Thymus (tissue), 11 donors: ENCODE measurements at regions not wholly inside any gene's neighbourhood (a gene's known extent, or its start where the extent isn't known, plus 50 kb on each side); places are given as distances from the start of the nearest gene placed in this dataset.
"Not testable (repeated sequence)": the region's sequence is repeated elsewhere in the genome, so short reads cannot be mapped to it uniquely, and the experiment has no call there.

Source experiments
- DNase-seq, 9 donors: peaks; one replicate each; pipeline ENCODE4 v3.0.0-alpha.2; 2013; ENCODE audit warnings: low spot score in 9 of 9, low read depth in 6 of 9, missing footprints in 1 of 9
- H3K27ac ChIP-seq, 2 donors: one replicate each; pipeline ENCODE4 v1.5.1; 2013; ENCODE audit warnings: control low read depth in 1 of 2, low read depth in 1 of 2, low read length in 1 of 2, mild to moderate bottlenecking in 1 of 2, moderate library complexity in 1 of 2
- H3K27me3 ChIP-seq, 2 donors: one replicate each; pipeline ENCODE4 v1.5.1; 2013; ENCODE audit warnings: low read length in 1 of 2; ENCODE audit not compliant: control insufficient read depth in 2 of 2, insufficient read depth in 1 of 2
- H3K36me3 ChIP-seq, 2 donors: one replicate each; pipeline ENCODE4 v1.5.1; 2013; ENCODE audit warnings: low read length in 1 of 2, mild to moderate bottlenecking in 1 of 2, moderate library complexity in 1 of 2; ENCODE audit not compliant: control insufficient read depth in 2 of 2, insufficient read depth in 2 of 2
- H3K4me1 ChIP-seq, 2 donors: one replicate each; pipeline ENCODE4 v1.5.1; 2013; ENCODE audit warnings: low read length in 2 of 2; ENCODE audit not compliant: control insufficient read depth in 2 of 2, insufficient read depth in 2 of 2
- H3K4me3 ChIP-seq, 2 donors: one replicate each; pipeline ENCODE4 v1.5.1; 2013; ENCODE audit warnings: low read length in 2 of 2, control low read depth in 1 of 2, mild to moderate bottlenecking in 1 of 2
- H3K9me3 ChIP-seq, 2 donors: one replicate each; pipeline ENCODE4 v1.5.1; 2013; ENCODE audit warnings: low read length in 1 of 2, mild to moderate bottlenecking in 1 of 2; ENCODE audit not compliant: control insufficient read depth in 2 of 2, insufficient read depth in 1 of 2
- WGBS: extraction: QIAGEN DNeasy Blood & Tissue Kit; methylation state at CpG from one replicate; pipeline ENCODE4 v1.1.7; 2013; 5-methylcytosine and 5-hydroxymethylcytosine counted together
- donor health status: healthy.

GRCh38 chr5:125455041-125455440, 708.6 kb upstream of the ZNF608 start:
- H3K27ac ChIP-seq = no peak overlapping the region
- no peaks in the 10 kb centered on the region for H3K36me3 ChIP-seq
- H3K27me3 ChIP-seq = no peaks in the 10 kb centered on the region
- H3K4me3 ChIP-seq = no peak overlapping the region
- H3K9me3 ChIP-seq = no peaks in the 10 kb centered on the region
- no peak for DNase-seq
- 93% methylated on average over 1 of the region's 1 CpG for WGBS
- H3K4me1 ChIP-seq = no peaks in the 10 kb centered on the region

GRCh38 chr5:125456005-125456404, 709.6 kb upstream of the ZNF608 start:
- H3K4me3 ChIP-seq, H3K27me3 ChIP-seq, DNase-seq, H3K27ac ChIP-seq, H3K9me3 ChIP-seq, H3K36me3 ChIP-seq, H3K4me1 ChIP-seq: not testable (repeated sequence)
- 96% methylated on average over 4 of the region's 4 CpGs for WGBS

- no peaks in the 10 kb centered on the region for H3K4me1 ChIP-seq
- WGBS = 96% methylated on average over 4 of the region's 4 CpGs
Measured at GRCh38 chr5:125457617-125458016, 711.2 kb upstream of the ZNF608 start.

GRCh38 chr5:125458949-125459348, 712.5 kb upstream of the ZNF608 start:
- H3K27me3 ChIP-seq, DNase-seq, H3K36me3 ChIP-seq, H3K9me3 ChIP-seq, H3K4me1 ChIP-seq, H3K4me3 ChIP-seq, H3K27ac ChIP-seq: not testable (repeated sequence)
- 93% methylated on average over 2 of the region's 2 CpGs for WGBS

More at GRCh38 chr5:125457617-125458016, 711.2 kb upstream of the ZNF608 start:
- H3K9me3 ChIP-seq = no peaks in the 10 kb centered on the region
- no peaks in the 10 kb centered on the region for H3K36me3 ChIP-seq
- no peak for DNase-seq
- H3K27ac ChIP-seq = no peak overlapping the region
- no peaks in the 10 kb centered on the region for H3K27me3 ChIP-seq
- H3K4me3 ChIP-seq = no peak overlapping the region

- H3K4me1 ChIP-seq = no peaks in the 10 kb centered on the region
- H3K4me3 ChIP-seq = no peak overlapping the region
- no peak for DNase-seq
- H3K27me3 ChIP-seq = no peaks in the 10 kb centered on the region
- 86% methylated on average over 5 of the region's 5 CpGs for WGBS
- H3K9me3 ChIP-seq = no peaks in the 10 kb centered on the region
- H3K36me3 ChIP-seq = no peaks in the 10 kb centered on the region
- no peak overlapping the region for H3K27ac ChIP-seq
Measured at GRCh38 chr5:125461641-125462072, 715.2 kb upstream of the ZNF608 start.

- Histone ChIP-seq H3K27ac (no peak overlapping the region), H3K36me3 (no peaks in the 10 kb centered on the region), H3K9me3 (no peaks in the 10 kb centered on the region), H3K4me3 (no peak overlapping the region), H3K4me1 (no peaks in the 10 kb centered on the region), H3K27me3 (no peaks in the 10 kb centered on the region)
- WGBS = 90% methylated on average over 3 of the region's 3 CpGs
- DNase-seq = no peak
Measured at GRCh38 chr5:125463466-125464092, 717.1 kb upstream of the ZNF608 start.

GRCh38 chr5:125464847-125465432, 718.5 kb upstream of the ZNF608 start:
- no peaks in the 10 kb centered on the region for H3K4me1 ChIP-seq
- H3K4me3 ChIP-seq = no peak overlapping the region
- no peaks in the 10 kb centered on the region for H3K27me3 ChIP-seq
- DNase-seq = no peak
- H3K9me3 ChIP-seq = no peaks in the 10 kb centered on the region
- H3K36me3 ChIP-seq = no peaks in the 10 kb centered on the region
- no peak overlapping the region for H3K27ac ChIP-seq
- 92% methylated on average over 5 of the region's 5 CpGs for WGBS

- Histone ChIP-seq H3K4me3 (no peak overlapping the region), H3K27ac (no peak overlapping the region), H3K36me3 (no peaks in the 10 kb centered on the region), H3K9me3 (no peaks in the 10 kb centered on the region), H3K4me1 (no peaks in the 10 kb centered on the region), H3K27me3 (no peaks in the 10 kb centered on the region)
- WGBS = 92% methylated on average over 2 of the region's 2 CpGs
- DNase-seq = no peak
Measured at GRCh38 chr5:125465703-125466102, 719.3 kb upstream of the ZNF608 start.

GRCh38 chr5:125467222-125467621, 720.8 kb upstream of the ZNF608 start:
- no peaks in the 10 kb centered on the region for H3K9me3 ChIP-seq
- H3K27ac ChIP-seq = no peak overlapping the region
- no peaks in the 10 kb centered on the region for H3K27me3 ChIP-seq
- no peaks in the 10 kb centered on the region for H3K36me3 ChIP-seq
- WGBS = 97% methylated on average over 1 of the region's 1 CpG
- no peak for DNase-seq
- no peak overlapping the region for H3K4me3 ChIP-seq
- no peaks in the 10 kb centered on the region for H3K4me1 ChIP-seq
